ENCODE measurements at regions not wholly inside any gene's neighbourhood (a gene's known extent, or its start where the extent isn't known, plus 50 kb on each side); places are given as distances from the start of the nearest gene placed in this dataset.

DNA sequence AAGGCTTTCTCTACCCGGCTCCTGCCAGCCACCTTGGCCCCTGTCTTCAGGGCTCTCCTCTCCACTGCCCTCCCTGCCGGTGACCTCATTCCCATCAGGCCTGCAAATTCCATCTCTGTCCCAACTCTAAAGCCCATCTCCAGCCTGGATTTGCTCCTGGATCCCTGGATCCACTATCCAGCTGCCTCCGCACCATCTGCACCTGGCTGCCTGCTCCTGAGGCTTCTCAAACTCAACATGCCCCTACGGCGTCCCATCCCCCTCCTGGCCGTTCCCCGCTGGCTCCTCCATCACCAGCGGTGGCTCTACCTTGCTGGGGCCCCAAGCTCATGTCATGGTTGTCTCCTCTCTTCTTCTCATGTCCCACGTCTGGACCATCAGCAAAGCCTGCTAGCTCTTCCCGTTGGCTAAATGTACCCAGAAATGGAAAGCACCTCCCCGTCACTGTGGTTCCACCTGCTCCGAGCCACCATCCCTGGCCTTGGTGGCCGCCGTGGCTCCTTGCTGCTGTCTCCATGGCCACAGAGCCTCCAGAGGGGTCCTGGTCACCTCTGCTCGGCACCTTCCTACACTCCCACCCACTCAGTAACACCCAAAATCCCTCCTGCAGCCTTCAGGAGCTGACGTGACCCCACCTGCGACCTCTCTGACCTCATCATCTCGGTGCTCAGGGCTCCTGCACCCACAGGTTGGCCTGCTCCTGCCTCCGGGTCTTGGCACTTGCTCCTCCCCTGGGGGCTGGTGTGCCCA, 58.5 kb downstream of the ADRA2C start:
- no peak overlapping the region for H3K27ac ChIP-seq
- H3K9me3 ChIP-seq (replicated peaks in 1 of 3): no peaks in the 10 kb centered on the region
- no peaks in the 10 kb centered on the region for H3K27me3 ChIP-seq
- peaks cover 12 to 17% of the 10 kb centered on the region in 2 donors for H3K4me1 ChIP-seq (replicated peaks in 1 of 2)
- 89 to 94% (median 92%) methylated on average over 19 of the region's 19 CpGs for WGBS, 4 donors
- intact Hi-C loops (cut with DNase I): no loop called here
- DNase-seq: no peak
- no peaks in the 10 kb centered on the region for H3K36me3 ChIP-seq (replicated peaks in 1 of 2)
- no peak for TF ChIP-seq POLR2A (IDR thresholded peaks at IDR 0.05)
- TF ChIP-seq, protein P1, sequence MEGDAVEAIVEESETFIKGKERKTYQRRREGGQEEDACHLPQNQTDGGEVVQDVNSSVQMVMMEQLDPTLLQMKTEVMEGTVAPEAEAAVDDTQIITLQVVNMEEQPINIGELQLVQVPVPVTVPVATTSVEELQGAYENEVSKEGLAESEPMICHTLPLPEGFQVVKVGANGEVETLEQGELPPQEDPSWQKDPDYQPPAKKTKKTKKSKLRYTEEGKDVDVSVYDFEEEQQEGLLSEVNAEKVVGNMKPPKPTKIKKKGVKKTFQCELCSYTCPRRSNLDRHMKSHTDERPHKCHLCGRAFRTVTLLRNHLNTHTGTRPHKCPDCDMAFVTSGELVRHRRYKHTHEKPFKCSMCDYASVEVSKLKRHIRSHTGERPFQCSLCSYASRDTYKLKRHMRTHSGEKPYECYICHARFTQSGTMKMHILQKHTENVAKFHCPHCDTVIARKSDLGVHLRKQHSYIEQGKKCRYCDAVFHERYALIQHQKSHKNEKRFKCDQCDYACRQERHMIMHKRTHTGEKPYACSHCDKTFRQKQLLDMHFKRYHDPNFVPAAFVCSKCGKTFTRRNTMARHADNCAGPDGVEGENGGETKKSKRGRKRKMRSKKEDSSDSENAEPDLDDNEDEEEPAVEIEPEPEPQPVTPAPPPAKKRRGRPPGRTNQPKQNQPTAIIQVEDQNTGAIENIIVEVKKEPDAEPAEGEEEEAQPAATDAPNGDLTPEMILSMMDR (IDR thresholded peaks at IDR 0.05): no peak
- no peak overlapping the region for H3K4me3 ChIP-seq

DNA sequence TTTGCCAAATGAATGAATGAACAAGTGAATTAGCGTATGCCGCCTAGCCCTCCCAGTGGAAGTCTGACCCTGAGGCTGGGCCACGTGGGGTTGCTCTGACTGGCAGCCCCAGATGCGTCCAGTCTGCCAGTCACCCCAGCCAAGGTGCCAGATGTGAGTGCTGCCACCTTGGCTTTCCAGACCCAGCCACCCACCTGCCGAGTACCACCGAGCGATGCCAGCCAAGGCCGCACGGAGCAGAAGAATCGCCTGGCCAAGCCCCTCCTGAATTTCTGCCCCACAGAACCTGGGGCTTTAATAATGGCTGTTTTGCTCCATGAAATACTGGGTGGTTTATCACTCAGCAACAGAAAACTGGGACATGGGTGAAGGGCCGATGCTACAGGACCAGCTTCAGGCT, 59.3 kb downstream of the ADRA2C start:
- 88 to 92% (median 90%) methylated on average over 2 to 11 of the region's 11 CpGs for WGBS, 4 donors
- intact Hi-C loops (cut with DNase I): no loop called here
- Histone ChIP-seq H3K27me3 (no peaks in the 10 kb centered on the region), H3K27ac (no peak overlapping the region), H3K4me3 (no peak overlapping the region), H3K4me1 (replicated peaks in 1 of 2) (peaks cover 16 to 17% of the 10 kb centered on the region in 2 donors), H3K9me3 (replicated peaks in 1 of 3) (no peaks in the 10 kb centered on the region), H3K36me3 (replicated peaks in 1 of 2) (no peaks in the 10 kb centered on the region)
- TF ChIP-seq, protein P1 (IDR thresholded peaks at IDR 0.05): no peak
- no peak for TF ChIP-seq POLR2A (IDR thresholded peaks at IDR 0.05)
- DNase-seq: no peak

DNA sequence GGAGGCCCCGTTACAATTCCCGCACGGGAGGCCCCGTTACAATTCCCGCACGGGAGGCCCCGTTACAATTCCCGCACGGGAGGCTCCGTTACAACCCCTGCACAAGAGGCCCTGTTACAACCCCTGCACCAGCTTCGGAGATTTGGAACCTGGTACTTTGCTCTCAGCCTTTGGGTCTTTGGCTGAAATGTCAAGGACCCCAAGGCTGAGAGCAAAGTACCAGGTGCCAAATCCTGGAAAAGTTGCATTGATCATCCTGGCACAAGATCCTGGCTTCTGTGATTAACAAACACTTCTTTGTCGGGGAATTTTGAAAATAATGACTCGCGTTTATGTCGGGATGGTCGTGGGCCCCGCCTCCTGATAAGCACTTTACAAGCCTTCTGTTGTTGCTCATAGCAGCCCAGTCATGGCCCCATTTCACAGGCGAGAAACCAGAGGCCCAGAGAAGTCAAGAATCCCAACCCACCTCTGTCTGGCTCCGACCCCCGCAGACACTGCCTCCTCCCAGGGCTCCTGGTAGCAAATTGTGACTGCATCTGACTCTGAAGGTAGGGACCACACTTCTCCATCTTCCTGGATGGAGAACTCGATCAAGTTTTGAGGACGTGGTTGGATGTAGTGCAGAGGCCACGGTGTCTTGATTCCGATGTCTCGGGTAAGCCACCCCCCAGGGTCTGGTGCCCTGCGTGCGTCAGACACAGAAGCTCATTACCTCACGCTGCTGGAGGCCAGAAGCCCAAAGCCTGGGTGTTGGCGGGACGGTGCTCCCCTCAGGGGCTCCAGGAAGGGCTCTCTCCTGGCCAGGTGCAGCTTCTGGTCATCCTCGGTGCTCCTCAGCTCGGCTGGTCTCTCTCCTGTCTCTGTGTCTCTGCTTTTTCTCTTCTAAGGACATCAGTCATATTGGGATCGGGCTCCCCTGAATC, 60.3 kb downstream of the ADRA2C start:
- intact Hi-C loops (cut with DNase I): no loop called here
- 56 to 82% (median 68%) methylated on average over 27 to 33 of the region's 33 CpGs for WGBS, 4 donors

More for the DNA sequence above, 60.3 kb downstream of the ADRA2C start:
- no peaks in the 10 kb centered on the region for H3K9me3 ChIP-seq (replicated peaks in 1 of 3)
- H3K4me1 ChIP-seq (replicated peaks in 1 of 2): peaks cover 17 to 18% of the 10 kb centered on the region in 2 donors
- no peak overlapping the region for H3K27ac ChIP-seq
- no peak overlapping the region for H3K4me3 ChIP-seq
- no peak for TF ChIP-seq POLR2A (IDR thresholded peaks at IDR 0.05)
- TF ChIP-seq, protein P1 (IDR thresholded peaks at IDR 0.05): no peak
- H3K27me3 ChIP-seq: no peaks in the 10 kb centered on the region
- H3K36me3 ChIP-seq (replicated peaks in 1 of 2): no peaks in the 10 kb centered on the region
- DNase-seq: no peak
